GM18507 (cell line): ENCODE measurements at regions not wholly inside any gene's neighbourhood (a gene's known extent, or its start where the extent isn't known, plus 50 kb on each side); places are given as distances from the start of the nearest gene placed in this dataset.

Source experiments
- DNase-seq: peaks from one replicate; pipeline ENCODE4 v3.0.0; 2011; ENCODE audit warnings: low read depth; ENCODE audit not compliant: insufficient read length; ENCODE audit errors: extremely low spot score
- FAIRE-seq: peaks from 2 replicates; lab custom pipeline; 2011; peaks lifted over from hg19 to GRCh38; lab: Jason Lieb, UNC

- DNase-seq (no peak), FAIRE-seq (no peak)
Observed at GRCh38 chr4:24703298-24703697, 92.1 kb upstream of the SOD3 start.

- DNase-seq = no peak
- no peak for FAIRE-seq
Observed at GRCh38 chr4:24704149-24704548, 91.2 kb upstream of the SOD3 start.

- no peak for DNase-seq
- no peak for FAIRE-seq
Observed at GRCh38 chr4:24705016-24705753, 90.2 kb upstream of the SOD3 start.

- FAIRE-seq (no peak), DNase-seq (no peak)
Observed at GRCh38 chr4:24713604-24714003, 81.8 kb upstream of the SOD3 start.

- FAIRE-seq = no peak
- no peak for DNase-seq
Observed at GRCh38 chr4:24719615-24720014, 75.8 kb upstream of the SOD3 start.

- DNase-seq (no peak), FAIRE-seq (no peak)
Observed at GRCh38 chr4:24720436-24720835, 74.9 kb upstream of the SOD3 start.

- DNase-seq = no peak
- no peak for FAIRE-seq
Observed at GRCh38 chr4:24720979-24721378, 74.4 kb upstream of the SOD3 start.

- FAIRE-seq (no peak), DNase-seq (no peak)
Observed at GRCh38 chr4:24722026-24722568, 73.3 kb upstream of the SOD3 start.

GRCh38 chr4:24727390-24728224, 67.8 kb upstream of the SOD3 start:
- no peak for FAIRE-seq
- no peak for DNase-seq

GRCh38 chr4:24729119-24729730, 66.1 kb upstream of the SOD3 start:
- no peak for FAIRE-seq
- DNase-seq = no peak

- no peak for FAIRE-seq
Observed at GRCh38 chr4:24730256-24731001, 64.9 kb upstream of the SOD3 start.

GRCh38 chr4:24731448-24731847, 63.9 kb upstream of the SOD3 start:
- FAIRE-seq = no peak
- DNase-seq = no peak

More at GRCh38 chr4:24730256-24731001, 64.9 kb upstream of the SOD3 start:
- no peak for DNase-seq

GRCh38 chr4:24734511-24734910, 60.9 kb upstream of the SOD3 start:
- FAIRE-seq = no peak
- DNase-seq = no peak

- DNase-seq (no peak), FAIRE-seq (no peak)
Observed at GRCh38 chr4:24736066-24736465, 59.3 kb upstream of the SOD3 start.

- FAIRE-seq (no peak), DNase-seq (no peak)
Observed at GRCh38 chr4:24741910-24742309, 53.5 kb upstream of the SOD3 start.

GRCh38 chr4:24742335-24742734, 53.0 kb upstream of the SOD3 start:
- DNase-seq (no peak), FAIRE-seq (no peak)

GRCh38 chr4:24742773-24743172, 52.6 kb upstream of the SOD3 start:
- DNase-seq (no peak), FAIRE-seq (no peak)

GRCh38 chr4:24743206-24743605, 52.2 kb upstream of the SOD3 start:
- DNase-seq (no peak), FAIRE-seq (no peak)

GRCh38 chr4:24743927-24744326, 51.4 kb upstream of the SOD3 start:
- DNase-seq (no peak), FAIRE-seq (no peak)
